UCSD-AML1 (cell line): ENCODE measurements at regions not wholly inside any gene's neighbourhood (a gene's known extent, or its start where the extent isn't known, plus 50 kb on each side); places are given as distances from the start of the nearest gene placed in this dataset.

Experiments used
- DNase-seq: peaks from one replicate; lab custom pipeline; 2025; ENCODE audit not compliant: unreplicated experiment; lab: John Stamatoyannopoulos, UW

DNA sequence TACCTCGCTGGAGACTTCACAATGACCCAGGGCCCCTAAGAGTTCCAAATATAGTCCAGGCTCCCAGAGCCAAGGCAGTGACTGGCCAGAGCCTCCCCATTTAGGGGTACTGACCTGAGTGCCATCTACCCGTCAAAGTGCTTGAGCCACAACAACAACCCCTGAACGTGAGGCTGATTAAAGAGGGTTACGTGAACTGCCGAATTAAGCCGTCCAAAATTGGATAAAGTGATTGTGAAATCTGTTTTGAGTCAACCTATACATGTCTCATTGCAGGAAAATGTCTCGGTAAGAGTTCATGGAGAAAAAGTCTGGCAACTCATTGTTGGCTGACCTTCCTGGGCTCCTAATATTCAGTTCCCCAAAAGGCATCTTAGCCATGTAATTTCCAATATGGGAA lies 116.3 kb downstream of the TTC32 start:
- DNase-seq: no peak

DNA sequence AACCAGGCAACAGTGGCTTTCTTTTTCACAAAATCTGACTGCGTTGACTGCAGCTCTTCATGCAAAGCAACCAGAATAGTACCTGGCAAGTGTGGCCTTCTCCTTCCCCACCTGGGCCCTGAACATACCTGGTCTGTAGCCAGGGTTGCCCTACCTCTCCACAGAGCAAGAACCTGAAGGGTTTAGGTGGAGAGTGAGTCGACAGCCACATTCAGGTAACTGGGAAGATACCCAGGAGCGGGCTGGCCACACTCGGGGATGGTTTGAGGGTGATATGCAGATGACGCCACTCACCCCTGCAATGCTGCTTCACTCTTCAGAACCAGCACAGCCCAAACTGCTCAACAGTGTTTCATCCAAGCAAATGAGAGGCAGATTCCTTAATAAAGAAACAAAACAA lies 117.3 kb downstream of the TTC32 start:
- no peak for DNase-seq

DNA sequence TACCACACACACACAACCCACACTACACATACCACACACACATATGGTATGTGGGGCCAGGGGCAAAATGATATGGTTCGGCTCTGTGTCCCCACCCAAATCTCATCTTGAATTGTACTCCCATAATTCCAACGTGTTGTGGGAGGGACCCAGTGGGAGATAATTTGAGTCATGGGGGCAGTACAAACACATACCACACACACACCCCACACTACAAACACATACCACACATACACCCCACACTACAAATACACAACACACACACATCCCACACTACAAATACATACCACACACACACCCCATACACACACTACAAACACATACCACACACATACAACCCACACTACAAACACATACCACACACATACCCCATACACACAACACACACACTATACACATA lies 117.8 kb downstream of the TTC32 start:
- DNase-seq: no peak

DNA sequence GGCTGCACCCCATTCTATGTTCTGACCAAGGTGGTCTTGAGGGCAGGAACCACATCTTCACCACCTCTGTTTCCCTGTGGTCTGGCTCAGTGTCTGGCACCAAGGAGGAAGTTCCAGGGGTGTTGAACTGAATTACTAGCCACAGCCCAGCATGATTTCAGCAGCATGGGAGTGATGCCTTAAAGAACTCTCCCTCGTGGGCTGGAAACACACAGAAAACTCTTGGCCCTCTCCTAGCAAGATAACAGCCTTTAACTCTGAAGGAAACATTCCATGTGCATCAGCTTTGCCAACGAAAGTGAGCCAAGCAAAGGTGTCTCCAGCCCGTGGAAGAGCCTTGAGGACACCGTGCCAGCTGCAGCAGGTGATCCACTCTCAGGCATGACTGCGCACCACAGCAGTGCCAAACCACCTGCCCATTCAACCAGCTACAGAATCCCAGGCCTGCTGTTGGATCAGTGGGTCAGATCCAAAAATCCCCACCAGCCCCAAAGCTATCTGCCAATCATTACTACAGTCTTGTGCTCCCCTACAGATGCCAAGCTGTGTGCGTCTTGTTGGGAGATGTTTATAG lies 124.8 kb downstream of the TTC32 start:
- DNase-seq: no peak

DNA sequence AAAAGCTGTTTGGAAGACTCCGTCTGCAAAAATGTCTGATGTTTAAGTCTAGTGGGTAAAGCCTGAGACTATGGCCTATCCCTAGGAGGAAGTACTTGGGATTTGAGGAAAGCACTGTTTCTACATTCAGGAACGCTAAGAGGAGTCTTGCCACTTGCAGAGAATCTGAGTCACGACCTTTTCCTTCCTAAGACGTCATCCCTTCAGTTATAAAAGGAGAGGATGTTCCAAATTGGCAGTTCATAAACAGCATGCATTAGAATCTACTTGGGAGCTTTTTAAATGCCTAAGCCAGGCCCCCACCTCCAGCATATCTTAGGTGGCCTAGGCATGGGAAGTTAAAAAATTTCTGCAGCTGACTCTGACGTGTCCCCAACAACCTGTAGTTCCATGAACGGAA lies 125.9 kb downstream of the TTC32 start:
- DNase-seq: no peak

DNA sequence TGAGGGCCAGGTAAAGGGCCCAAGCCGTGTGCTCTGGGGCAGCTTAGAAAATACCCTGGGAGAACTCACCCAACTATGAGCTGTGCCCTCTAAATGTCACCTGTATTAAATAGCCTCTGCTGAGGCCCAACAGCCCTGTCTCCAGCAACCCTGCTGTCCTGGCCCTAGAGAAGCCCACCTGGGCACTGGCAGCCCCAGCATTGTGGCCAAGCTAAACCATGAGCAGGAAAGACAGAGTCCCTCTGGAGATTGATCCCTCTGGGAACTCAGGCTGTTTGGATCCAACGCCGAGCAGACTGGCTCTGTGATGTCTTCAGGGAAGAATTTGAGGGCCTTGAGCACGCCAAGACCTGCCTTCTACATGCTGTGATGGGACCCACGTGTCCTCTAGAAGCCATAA lies 126.5 kb downstream of the TTC32 start:
- no peak for DNase-seq

DNA sequence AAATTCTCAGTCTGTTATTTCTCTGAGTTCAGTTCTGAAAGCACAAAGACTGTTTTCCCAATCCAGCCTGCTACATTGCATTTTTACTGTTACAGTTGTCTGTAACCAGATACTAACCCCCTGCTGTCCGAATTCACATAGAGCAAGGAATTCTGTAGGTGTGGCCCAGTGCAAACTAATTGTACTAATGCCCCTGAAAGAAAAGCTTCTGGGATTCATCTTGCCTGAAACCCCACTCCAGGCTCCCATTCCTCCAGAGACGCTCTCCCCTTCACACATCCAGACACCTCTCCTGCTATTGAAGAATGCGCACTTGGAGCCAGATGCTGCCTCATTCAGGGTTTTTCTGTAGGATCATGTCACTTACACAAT lies 127.0 kb downstream of the TTC32 start:
- no peak for DNase-seq

DNA sequence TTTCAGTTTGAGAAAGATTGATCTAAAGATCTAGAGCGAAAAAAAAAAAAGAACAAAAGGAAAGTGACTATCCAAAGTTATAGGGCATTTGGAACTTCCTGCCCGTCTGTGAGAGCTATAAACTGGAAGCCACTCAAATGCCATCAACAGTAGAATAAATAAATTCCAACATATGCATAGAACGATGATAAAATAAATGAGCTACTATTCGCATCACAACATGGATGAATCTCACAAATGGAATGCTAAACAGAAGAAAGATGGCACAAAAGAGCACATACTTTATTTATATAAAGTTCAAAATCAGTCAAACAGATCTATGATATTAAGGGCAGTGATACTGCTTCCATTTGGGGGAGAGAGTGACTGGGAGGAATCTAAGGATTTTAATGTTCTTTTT lies 128.8 kb downstream of the TTC32 start:
- no peak for DNase-seq

DNA sequence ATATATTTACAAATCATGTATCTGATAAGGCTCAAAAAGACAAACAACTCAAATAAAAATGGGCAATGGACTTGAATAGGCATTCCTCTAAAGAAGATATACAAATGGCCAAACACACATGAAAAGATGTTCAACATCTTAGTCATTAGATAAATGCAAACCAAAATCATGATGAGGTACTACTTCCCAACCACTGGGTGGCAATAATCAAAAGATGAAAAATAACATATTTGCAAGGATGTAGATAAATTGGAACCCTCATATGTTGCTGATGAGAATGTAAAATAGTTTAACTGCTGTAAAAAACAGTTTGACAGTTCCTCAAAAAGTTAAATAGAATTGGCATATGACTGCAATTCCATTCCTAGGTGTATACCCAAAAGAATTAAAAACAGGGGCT lies 132.3 kb downstream of the TTC32 start:
- no peak for DNase-seq

DNA sequence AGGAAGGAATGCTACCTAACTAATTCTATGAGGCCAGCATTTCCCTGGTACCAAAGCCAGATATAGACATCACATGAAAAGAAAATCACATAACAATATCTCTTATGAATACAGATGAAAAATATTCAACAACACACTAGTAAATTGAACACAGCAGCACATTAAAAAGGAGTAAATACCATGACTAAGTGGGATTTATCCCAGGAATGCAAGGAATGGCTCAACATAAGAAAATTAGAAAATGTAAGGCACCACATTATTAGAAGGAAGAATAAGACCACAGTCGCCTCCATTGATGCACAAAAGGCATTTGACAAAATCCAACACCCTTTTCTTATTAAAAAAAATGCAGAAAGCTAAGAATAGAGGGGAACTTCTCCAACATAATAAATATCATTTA lies 133.9 kb downstream of the TTC32 start:
- no peak for DNase-seq

DNA sequence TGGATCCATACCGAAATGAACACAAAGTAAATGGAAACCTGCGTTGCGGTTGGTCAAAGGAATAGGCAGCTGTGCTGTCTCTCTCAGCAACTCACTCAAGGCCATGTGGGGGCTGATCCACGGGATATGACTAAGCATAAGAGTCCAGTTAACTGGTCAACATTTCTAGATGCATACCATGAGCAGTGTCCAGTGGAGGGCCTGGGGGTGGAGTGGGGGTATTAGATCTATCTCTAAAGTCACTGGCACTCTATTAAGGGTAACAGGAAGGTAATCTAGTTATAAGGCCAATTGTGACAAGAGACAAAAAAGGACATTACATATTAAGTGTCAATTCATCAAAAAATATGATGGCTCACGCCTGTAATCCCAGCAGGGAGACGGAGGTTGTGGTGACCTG lies 136.8 kb downstream of the TTC32 start:
- DNase-seq: no peak

DNA sequence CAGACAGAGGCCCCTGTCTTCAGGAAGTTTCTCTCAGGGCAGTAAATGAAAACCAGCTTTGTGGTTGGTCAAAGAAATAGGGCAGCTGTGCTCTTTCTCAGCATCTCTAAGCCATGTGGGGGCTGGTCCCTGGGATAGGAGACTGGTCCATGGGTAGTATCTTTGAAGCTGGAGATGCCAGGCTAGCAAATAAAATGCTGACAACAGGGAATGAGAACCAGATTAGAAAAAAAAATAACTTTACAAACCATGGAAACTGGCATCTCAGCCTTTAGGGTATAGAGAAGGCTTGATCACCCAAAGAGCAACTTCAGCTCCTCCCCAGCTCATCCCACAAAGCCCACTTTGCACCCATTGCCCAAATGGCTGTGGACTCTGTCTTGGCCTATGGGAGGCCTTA lies 138.1 kb downstream of the TTC32 start:
- DNase-seq: no peak

DNA sequence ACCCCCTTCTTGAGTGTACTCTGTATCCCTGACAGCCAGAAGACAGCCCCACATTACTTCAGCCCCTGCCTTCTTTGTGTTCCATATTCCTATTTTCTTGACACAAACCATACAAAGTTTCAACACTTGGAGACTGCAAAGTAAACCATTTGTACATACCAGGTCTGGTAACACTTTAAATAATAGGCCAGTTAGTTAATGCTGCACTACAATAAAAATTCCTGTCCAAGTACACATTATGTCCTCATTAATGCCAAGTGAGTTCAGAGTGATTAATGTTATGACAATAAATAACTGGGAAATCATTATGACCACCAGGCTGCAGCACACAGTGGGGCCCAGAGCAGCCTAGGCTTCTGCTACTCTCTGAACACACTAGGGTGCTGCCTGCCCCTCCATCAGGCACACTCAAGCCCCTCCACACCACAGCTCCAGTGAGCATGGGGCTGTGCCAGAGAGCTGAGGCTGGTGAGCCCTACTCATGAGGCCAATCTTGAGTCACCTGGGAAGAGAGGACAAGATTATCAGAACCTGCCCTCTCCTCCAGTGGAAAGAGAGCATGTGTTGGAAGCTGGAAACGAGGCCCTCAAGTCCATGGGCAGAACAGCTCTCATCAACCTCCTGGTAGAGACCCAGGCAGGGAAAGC lies 138.7 kb downstream of the TTC32 start:
- DNase-seq: no peak

DNA sequence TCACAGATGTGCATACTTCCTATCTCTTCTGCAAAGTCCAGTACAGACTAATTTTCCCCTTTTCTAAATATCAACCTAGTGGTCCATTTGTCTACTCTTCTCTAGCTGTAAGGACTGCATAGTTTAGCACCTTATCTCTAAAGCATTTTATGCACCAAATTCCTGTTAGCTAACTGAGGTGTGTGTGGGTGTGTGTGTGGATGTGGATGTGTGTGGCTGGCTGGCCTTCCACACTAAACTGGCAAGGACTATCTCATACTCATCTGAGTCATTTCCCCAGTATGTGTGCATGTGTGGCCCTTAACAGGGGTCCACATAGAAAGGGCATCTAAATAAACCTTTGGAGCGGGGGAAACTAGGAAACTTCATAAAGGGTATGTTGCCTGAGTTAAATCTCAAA lies 139.6 kb downstream of the TTC32 start:
- DNase-seq: no peak

DNA sequence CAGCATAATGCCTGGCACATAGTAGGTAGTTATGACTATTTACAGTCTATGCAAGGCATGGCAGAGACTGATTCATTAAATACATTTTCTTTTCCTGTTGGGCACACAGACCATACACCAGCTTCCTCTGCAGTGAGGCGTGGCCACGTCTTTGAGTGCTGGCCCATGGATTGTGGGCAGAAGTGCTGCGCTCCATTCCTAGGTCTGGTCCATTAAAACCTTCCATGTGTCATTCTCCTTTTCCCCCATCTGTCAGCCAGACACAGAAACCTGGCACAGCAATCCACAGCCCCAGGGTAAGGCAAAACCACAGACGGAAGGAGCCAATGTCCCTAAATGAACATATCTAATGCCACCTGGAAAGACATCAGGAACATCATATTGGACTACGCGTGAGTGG lies 141.9 kb downstream of the TTC32 start:
- DNase-seq: no peak

DNA sequence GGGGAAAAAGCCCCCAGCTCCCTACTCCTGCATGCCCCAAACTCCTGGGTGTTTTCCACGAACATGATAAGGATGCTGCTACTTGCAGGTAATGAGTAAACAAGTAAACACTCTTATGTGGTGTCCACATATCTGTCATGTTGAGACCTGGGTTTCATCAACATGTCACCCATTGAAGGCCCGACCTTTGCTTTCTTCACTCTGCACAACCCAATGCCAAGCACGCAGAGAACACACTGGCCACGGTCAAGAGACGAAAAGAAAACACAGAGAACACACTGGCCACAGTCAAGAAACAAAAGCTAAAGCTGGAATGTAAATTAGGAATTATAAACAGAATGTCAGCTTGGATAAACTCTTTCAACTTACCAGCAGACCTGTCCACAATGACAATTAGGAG lies 143.1 kb downstream of the TTC32 start:
- DNase-seq: no peak

DNA sequence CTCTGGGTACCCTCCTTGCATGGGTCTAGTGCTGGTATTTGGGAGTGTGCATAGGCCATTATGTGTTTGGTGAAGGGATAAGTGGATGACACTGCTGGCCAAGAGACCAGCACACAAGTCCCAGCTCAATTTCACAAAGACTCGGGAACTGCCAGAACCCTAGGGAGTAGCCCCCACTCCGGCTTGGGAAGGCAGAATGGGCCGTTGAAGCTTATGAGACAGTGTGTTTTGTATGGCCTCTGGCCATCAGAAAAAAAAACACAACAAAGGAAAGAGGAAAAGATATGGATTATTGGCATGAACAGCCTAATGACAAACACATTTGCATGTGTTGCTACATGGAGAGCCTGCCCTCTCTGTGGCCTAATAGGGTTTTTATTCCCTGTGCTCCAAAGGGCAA lies 144.2 kb downstream of the TTC32 start:
- no peak for DNase-seq

DNA sequence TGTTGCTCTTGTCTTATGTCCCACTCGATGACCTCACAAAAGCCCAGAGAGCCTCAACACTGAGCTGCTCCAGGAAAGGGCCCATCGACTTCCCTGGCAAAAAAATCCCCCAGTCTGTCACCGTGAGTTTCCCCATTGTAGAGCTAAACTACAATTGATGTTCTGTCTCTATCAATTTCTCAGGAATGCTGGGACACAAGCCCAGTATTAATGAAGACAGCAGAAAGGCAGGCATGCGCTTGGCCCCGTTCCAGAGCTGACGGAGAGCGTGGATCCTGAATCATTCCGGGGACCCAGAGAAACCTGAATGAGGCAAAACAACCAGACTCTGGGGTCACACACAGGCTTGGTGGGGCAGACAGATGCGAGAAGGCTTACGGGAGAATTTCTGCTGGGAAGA lies 146.9 kb downstream of the TTC32 start:
- DNase-seq: no peak

DNA sequence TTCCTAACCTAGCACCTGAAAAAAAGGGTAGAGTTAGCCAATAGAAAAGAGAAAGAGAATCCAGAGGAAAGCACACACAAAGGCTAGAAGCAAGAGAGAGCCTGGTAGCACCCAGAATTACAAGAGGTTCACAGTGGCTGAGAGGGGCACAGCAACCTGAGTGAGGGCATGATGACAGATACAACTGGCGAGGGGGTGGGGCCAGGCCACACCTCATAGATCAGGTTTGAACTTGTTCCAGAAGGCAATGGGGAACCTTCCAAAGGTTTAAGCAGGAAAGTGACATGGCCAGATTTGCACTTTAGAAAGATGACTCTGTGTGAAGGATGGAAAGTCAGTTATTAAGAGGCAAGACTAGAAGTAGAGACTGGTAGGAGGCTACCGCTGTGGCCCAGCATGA lies 148.0 kb downstream of the TTC32 start:
- no peak for DNase-seq

DNA sequence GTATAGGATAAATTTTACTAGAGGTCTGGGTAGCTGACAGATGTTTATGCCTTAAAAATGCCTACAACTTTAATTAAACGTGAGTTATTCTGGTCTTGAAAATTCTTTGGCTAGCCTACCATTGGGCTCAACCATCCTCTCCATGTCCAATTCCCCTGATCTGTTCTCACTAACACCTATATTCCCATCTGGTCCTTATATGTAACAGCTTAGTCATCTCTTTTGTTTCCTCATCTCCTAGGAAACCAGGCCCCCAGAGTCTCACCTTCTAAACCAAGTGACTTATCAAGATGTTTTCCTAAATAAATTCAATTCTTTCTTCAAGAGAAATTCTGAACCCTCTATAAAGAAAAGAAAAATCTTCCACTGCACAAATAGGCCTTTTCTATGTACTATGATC lies 148.5 kb downstream of the TTC32 start:
- DNase-seq: no peak

DNA sequence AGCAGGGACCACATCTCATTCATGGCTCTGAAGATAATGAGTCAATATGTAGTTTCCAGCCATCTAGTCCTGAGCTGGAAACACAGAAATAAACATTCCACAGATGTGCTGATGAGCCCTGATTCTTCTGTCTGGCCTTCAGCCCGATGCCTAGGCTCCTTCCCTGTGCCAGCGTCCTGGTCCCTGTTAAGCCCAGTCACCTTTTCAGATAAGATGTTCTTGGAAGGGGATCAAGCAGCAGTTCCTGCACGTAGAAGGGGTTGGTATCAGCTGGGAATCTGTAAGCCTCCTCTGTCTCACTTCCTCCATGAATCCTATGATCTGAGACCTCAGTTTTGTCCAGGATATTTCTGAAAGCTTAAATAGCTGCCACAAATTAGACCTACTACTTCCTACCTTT lies 149.3 kb downstream of the TTC32 start:
- DNase-seq: no peak

DNA sequence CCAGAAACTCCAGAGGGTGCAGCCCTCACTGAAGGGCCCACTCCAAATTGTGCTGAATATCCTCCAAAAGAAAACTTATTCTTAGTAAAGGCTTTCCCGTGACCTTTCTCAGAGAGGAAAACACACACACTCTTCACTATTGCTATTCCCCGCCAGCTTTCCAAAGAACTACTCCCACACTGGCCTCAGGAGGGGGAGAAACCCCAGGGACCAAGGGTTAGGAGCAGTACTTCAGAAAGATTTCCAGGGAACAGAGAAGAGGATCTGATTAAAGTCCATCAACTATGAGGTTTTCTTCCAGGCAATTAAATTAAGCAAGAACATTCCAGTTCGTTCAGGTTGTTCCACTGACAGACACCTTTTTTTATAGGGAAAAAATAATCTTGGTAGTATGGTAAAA lies 150.2 kb downstream of the TTC32 start:
- DNase-seq: no peak

DNA sequence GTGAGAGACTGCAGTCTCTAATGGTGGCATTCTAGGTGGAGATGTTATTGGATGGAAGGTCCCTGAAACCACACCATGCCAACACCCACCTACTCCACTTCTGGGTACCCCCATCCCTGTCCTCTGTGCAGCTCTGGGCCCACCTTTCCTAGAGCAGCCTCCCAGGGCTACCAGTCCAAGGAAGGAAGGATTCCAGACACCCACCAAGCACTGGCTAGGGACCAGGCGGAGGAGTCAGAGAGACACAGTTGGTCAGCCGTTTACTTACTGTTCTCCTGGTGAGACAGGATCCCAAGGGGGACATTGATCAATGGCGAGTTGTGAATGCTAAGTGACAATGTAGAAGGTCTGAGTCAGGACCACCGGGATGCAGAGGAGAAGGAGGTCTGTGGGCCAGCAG lies 151.6 kb downstream of the TTC32 start:
- DNase-seq: no peak

DNA sequence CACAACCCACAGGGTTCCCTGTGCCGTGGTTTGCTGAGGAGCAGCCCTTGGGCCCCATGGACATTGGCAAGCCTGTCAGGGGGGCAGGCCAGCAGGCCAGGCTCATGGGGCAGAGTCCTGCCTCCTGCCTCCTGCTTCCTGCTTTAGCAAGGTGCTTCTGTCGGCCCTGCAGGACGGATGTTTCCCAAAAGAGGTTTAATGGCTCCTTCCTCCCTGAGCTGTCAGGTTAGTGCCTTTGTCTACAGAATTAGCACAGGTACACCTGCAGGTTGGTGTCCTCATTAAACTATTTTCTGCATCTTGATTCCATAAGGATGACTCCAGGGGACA lies 152.3 kb downstream of the TTC32 start:
- DNase-seq: no peak
